OCI-LY3 (cell line): ENCODE measurements at regions not wholly inside any gene's neighbourhood (a gene's known extent, or its start where the extent isn't known, plus 50 kb on each side); places are given as distances from the start of the nearest gene placed in this dataset.
A peak's percentile ranks its signal among the peaks of the same experiment; 100 is the strongest.

Experiments used
- H2AFZ ChIP-seq: fragments of 200-600, 300-600 bp; shearing (Covaris generic); 2 replicates; pipeline ENCODE4 v1.6.0; 2014; ENCODE audit warnings: antibody characterized with exemption, low read depth, low read length
- H3K27ac ChIP-seq: fragments of 200-600, 300-600 bp; sonication (generic); 2 replicates; pipeline ENCODE4 v1.5.1; 2014; ENCODE audit warnings: mild to moderate bottlenecking, low read length, moderate library complexity, mixed read lengths
- H3K27me3 ChIP-seq: fragments of 200-600, 300-600 bp; sonication (generic); 2 replicates; pipeline ENCODE4 v1.6.1; 2014; ENCODE audit warnings: low read depth, low read length, mixed read lengths
- H3K36me3 ChIP-seq: fragments of 200-600, 300-600 bp; sonication (generic); replicated peaks from 2 replicates; pipeline ENCODE3; 2014; ENCODE audit warnings: low read depth, low read length, mixed read lengths
- H3K4me1 ChIP-seq: fragments of 300-600, 200-600 bp; sonication (generic); 2 replicates; pipeline ENCODE4 v1.6.1; 2014; ENCODE audit warnings: low read length, mixed read lengths
- H3K4me2 ChIP-seq: fragments of 200-600, 300-600 bp; sonication (generic); 2 replicates; pipeline ENCODE4 v1.6.1; 2014; ENCODE audit warnings: low read length, mixed read lengths
- H3K4me3 ChIP-seq: fragments of 300-600, 200-600 bp; sonication (generic); 2 replicates; pipeline ENCODE4 v1.5.1; 2014; ENCODE audit warnings: antibody characterized with exemption, mild to moderate bottlenecking, low read length, moderate library complexity
- H3K79me2 ChIP-seq: fragments of 300-600, 200-600 bp; shearing (Covaris generic); 2 replicates; pipeline ENCODE4 v1.6.1; 2014; ENCODE audit warnings: mild to moderate bottlenecking, low read length, mixed read lengths
- H3K9ac ChIP-seq: fragments of 300-600, 200-600 bp; shearing (Covaris generic); 2 replicates; pipeline ENCODE4 v1.6.0; 2014; ENCODE audit warnings: mild to moderate bottlenecking, low read length, moderate library complexity
- H3K9me3 ChIP-seq: fragments of 200-600, 300-600 bp; shearing (Covaris generic); 2 replicates; pipeline ENCODE4 v1.6.1; 2014; ENCODE audit warnings: low read length, mixed read lengths; ENCODE audit not compliant: insufficient read depth
- H4K20me1 ChIP-seq: fragments of 200-600, 300-600 bp; sonication (generic); 2 replicates; pipeline ENCODE4 v1.6.1; 2016; ENCODE audit warnings: low read length, mixed read lengths; ENCODE audit not compliant: insufficient read depth
- EZH2phosphoT487 ChIP-seq: fragments of 200-600 bp; shearing (Covaris generic); IDR thresholded peaks from 2 replicates; pipeline ENCODE4 v1.6.1; 2018; ENCODE audit warnings: antibody characterized with exemption, mixed run types, low read depth
- TF ChIP-seq, protein P1 (sequence below): fragments of 200-600, 300-600 bp; sonication (generic); IDR thresholded peaks from 2 replicates; pipeline ENCODE4 v1.5.1; 2014; ENCODE audit warnings: antibody characterized with exemption, low read length, low read depth

DNA sequence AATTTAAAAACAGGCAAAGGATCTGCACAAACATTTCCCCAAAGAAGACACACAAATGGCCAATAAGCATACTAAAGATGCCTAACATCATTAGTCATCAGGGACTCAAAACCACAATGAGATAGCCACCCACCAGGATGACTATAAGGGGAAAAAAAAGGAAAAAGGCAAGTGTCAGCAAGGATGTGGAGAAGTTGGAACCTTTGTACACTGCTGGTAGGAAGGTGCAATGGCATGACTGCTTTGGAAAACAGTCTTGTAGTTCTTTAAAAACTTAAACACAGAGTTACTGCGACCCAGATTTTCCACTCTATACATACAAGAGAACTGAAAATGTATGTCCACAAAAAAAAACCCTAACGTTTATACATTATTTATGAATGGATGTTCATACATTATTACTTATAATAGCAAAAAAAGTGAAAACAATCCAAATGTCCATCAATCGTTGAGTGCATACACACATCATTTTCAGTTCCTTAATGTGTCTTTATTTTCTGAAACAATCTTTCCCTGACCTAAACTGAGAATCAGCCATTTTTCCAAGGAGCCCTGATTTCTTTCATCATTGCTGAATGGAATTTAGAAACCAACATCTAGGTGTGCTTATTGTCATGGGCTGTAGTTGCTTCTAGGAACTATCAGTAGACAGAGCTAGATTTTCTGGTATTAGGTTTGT is 64.7 kb upstream of the TLK1 start:
- H3K4me2 ChIP-seq = peak overlapping the region; percentile 23
- H4K20me1 ChIP-seq = no peaks in the 10 kb centered on the region
- H3K79me2 ChIP-seq = no peaks in the 10 kb centered on the region
- no peaks in the 10 kb centered on the region for H3K9me3 ChIP-seq
- no peaks in the 10 kb centered on the region for H3K27me3 ChIP-seq
- H3K27ac ChIP-seq = no peak overlapping the region
- H3K4me1 ChIP-seq = peaks cover 23% of the 10 kb centered on the region
- no peak overlapping the region for H3K9ac ChIP-seq
- H3K36me3 ChIP-seq = no peaks in the 10 kb centered on the region
- no peak overlapping the region for H3K4me3 ChIP-seq
- H2AFZ ChIP-seq = no peak overlapping the region
- TF ChIP-seq, protein P1, sequence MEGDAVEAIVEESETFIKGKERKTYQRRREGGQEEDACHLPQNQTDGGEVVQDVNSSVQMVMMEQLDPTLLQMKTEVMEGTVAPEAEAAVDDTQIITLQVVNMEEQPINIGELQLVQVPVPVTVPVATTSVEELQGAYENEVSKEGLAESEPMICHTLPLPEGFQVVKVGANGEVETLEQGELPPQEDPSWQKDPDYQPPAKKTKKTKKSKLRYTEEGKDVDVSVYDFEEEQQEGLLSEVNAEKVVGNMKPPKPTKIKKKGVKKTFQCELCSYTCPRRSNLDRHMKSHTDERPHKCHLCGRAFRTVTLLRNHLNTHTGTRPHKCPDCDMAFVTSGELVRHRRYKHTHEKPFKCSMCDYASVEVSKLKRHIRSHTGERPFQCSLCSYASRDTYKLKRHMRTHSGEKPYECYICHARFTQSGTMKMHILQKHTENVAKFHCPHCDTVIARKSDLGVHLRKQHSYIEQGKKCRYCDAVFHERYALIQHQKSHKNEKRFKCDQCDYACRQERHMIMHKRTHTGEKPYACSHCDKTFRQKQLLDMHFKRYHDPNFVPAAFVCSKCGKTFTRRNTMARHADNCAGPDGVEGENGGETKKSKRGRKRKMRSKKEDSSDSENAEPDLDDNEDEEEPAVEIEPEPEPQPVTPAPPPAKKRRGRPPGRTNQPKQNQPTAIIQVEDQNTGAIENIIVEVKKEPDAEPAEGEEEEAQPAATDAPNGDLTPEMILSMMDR = no peak
- no peak for TF ChIP-seq EZH2phosphoT487

DNA sequence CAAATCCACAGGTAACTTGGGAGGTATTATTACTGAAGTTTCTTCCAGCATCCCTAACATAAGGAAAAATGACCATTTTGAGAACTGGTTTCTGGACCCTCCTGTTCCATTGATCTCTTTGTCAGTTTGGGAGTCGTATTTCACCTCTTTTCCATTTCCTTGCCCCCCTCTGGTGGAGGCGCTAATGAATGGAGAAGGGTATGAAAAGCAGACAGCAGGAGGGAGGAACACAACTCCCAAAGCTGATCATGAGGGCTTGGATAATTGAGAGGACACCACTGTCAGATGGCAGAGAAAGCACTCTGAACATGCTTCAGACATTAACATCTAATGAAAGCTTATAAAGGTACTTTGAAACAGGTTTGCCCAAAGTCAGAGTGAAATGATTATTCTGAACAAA is 56.6 kb upstream of the TLK1 start:
- Histone ChIP-seq H3K79me2 (no peaks in the 10 kb centered on the region), H3K4me2 (no peak overlapping the region), H2AFZ (no peak overlapping the region), H3K4me3 (no peak overlapping the region), H3K4me1 (no peaks in the 10 kb centered on the region), H3K27me3 (no peaks in the 10 kb centered on the region), H4K20me1 (no peaks in the 10 kb centered on the region), H3K9me3 (0 out of 2 replicates have a peak, but pooled peaks cover 3% of the 10 kb centered on the region), H3K9ac (no peak overlapping the region), H3K27ac (no peak overlapping the region), H3K36me3 (no peaks in the 10 kb centered on the region)
- TF ChIP-seq, protein P1 = no peak
- TF ChIP-seq EZH2phosphoT487 = no peak

DNA sequence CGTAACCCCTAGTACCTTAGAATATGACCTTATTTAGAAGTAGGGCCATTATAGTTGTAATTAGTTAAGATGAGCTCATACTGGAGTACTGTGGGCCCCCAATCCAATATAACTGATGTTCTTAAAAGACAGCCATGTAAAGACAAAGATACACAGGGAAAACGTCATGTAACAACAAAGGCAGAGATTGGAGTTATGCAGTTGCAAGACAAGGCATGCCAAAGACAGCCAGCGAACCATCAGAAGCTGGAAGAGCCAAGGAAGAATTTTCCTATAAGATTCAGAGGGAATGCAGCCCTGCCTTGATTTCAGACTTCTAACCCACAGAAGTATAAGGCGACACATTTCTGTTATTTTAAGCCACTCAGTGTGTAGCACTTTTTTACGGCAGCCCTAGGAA is 55.9 kb upstream of the TLK1 start:
- no peak for TF ChIP-seq EZH2phosphoT487
- TF ChIP-seq, protein P1 = no peak
- no peaks in the 10 kb centered on the region for H3K4me1 ChIP-seq
- no peaks in the 10 kb centered on the region for H3K79me2 ChIP-seq
- H3K36me3 ChIP-seq = no peaks in the 10 kb centered on the region
- H3K4me2 ChIP-seq = no peak overlapping the region
- no peak overlapping the region for H3K27ac ChIP-seq
- H3K4me3 ChIP-seq = no peak overlapping the region
- H4K20me1 ChIP-seq = no peaks in the 10 kb centered on the region
- H3K9me3 ChIP-seq = 0 out of 2 replicates have a peak, but pooled peaks cover 3% of the 10 kb centered on the region
- H2AFZ ChIP-seq = no peak overlapping the region
- H3K9ac ChIP-seq = no peak overlapping the region
- no peaks in the 10 kb centered on the region for H3K27me3 ChIP-seq

DNA sequence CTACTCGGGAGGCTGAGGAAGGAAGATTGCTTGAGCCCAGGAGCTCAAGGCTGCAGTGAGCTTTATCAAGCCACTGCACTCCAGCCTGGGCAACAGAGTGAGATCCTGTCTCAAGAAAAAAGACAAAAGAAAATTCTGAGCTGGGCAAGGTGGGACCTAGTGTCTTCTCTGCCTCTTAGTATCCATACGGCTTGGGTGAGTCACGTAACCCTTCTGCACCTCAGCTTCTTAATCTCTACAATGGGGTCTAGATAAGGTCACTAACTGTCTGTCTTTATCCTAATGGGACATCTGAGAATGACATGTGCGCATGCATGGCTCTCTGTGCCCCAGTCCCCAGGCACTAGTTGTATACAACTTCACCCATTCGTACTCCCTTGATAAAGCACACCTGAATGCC is 53.4 kb upstream of the TLK1 start:
- Histone ChIP-seq H3K27ac (no peak overlapping the region), H3K79me2 (no peaks in the 10 kb centered on the region), H3K27me3 (no peaks in the 10 kb centered on the region), H3K4me3 (no peak overlapping the region), H3K4me2 (no peak overlapping the region), H3K36me3 (no peaks in the 10 kb centered on the region), H4K20me1 (no peaks in the 10 kb centered on the region), H3K4me1 (peaks cover 9% of the 10 kb centered on the region), H3K9ac (no peak overlapping the region), H3K9me3 (0 out of 2 replicates have a peak, but pooled peaks cover under 1% of the 10 kb centered on the region), H2AFZ (no peak overlapping the region)
- TF ChIP-seq, protein P1 = no peak
- TF ChIP-seq EZH2phosphoT487 = no peak
